HepG2 (cell line): ENCODE measurements at regions not wholly inside any gene's neighbourhood (a gene's known extent, or its start where the extent isn't known, plus 50 kb on each side); places are given as distances from the start of the nearest gene placed in this dataset.

Experiments
- ATAC-seq: fragments of 200-7000 bp; cut with Tn5 transposase; 3 replicates; pipeline ENCODE4 v1.9.1; 2020; ENCODE audit warnings: mild to moderate bottlenecking, moderate library complexity
- BruUV-seq: library from RNA; stranded (reverse); fragments of 400-500 nt; replicated peaks from 2 replicates; lab custom pipeline; 2021; lab: Mats Ljungman, UMichigan
- CTCF ChIA-PET: fragments of 300-600 bp; formaldehyde crosslinking; extraction: SDS; loops from one replicate; lab custom pipeline; 2021; ENCODE audit warnings: low total read pairs, inconsistent platforms, low intra/inter-chr PET ratio; lab: Yijun Ruan, JAX
- POLR2A ChIA-PET: fragments of 350-600 bp; sonication (Branson Sonifier 250); formaldehyde crosslinking; loops from one replicate; lab custom pipeline; 2020; ENCODE audit warnings: antibody characterized with exemption, inconsistent platforms; lab: Yijun Ruan, JAX
- DNase-seq: peaks from one replicate; pipeline ENCODE4 v3.0.0-alpha.2; 2015; ENCODE audit warnings: low spot score
- FAIRE-seq: peaks from 3 replicates; lab custom pipeline; 2011; peaks lifted over from hg19 to GRCh38; lab: Jason Lieb, UNC
- H2AFZ ChIP-seq: one replicate; pipeline ENCODE4 v1.6.1; 2011; ENCODE audit warnings: low read length, inconsistent platforms
- H3K27ac ChIP-seq: fragments of 300-600 bp; 3 replicates; pipeline ENCODE4 v1.8.0; 2011; ENCODE audit warnings: mixed run types, mild to moderate bottlenecking, mixed read lengths, low read length, inconsistent platforms; ENCODE audit not compliant: insufficient read depth; ENCODE audit errors: extremely low read length
- H3K27me3 ChIP-seq, 2 experiments: fragments of 200-600 bp in 1 of 2; 2 replicates in 1 of 2; 3 replicates in 1 of 2; pipeline versions ENCODE4 v1.6.0 to v1.8.0; 2011; ENCODE audit warnings: low read length in 2 of 2, mild to moderate bottlenecking in 2 of 2, moderate library complexity in 2 of 2, inconsistent platforms in 1 of 2; ENCODE audit not compliant: insufficient read depth in 2 of 2, control insufficient read depth in 1 of 2
- H3K36me3 ChIP-seq, 2 experiments: fragments of 200-600 bp in 1 of 2; replicated peaks in 1 of 2; 2 replicates in 1 of 2; 3 replicates in 1 of 2; pipeline versions ENCODE4 v1.5.1 to v1.8.0; 2011; ENCODE audit warnings: low read length in 2 of 2, inconsistent platforms in 1 of 2; ENCODE audit not compliant: insufficient read depth in 2 of 2, control insufficient read depth in 1 of 2
- H3K4me1 ChIP-seq: 2 replicates; pipeline ENCODE4 v1.5.1; 2012; ENCODE audit warnings: low read length, inconsistent platforms; ENCODE audit not compliant: insufficient read depth
- H3K4me2 ChIP-seq: 2 replicates; pipeline ENCODE4 v1.6.0; 2011; ENCODE audit warnings: low read depth, low read length, inconsistent platforms
- H3K4me3 ChIP-seq, 3 experiments: fragments of 200-600 bp in 1 of 3; sonication (generic), shearing (Covaris generic) in 1 of 3; replicated peaks in 1 of 3; 2 replicates each; pipeline ENCODE4 v1.5.1; 2011 to 2016; ENCODE audit warnings: low read length in 3 of 3, inconsistent platforms in 2 of 3, low read depth in 2 of 3, mild to moderate bottlenecking in 2 of 3, control low read depth in 1 of 3, mixed read lengths in 1 of 3; ENCODE audit not compliant: insufficient read depth in 1 of 3
- H3K79me2 ChIP-seq: one replicate; pipeline ENCODE4 v1.6.1; 2011; ENCODE audit warnings: low read length, inconsistent platforms; ENCODE audit not compliant: insufficient read depth
- H3K9ac ChIP-seq: 2 replicates; pipeline ENCODE4 v1.6.0; 2011; ENCODE audit warnings: mild to moderate bottlenecking, low read depth, low read length, inconsistent platforms; ENCODE audit not compliant: insufficient read depth
- H3K9me3 ChIP-seq: 2 replicates; pipeline ENCODE4 v1.5.1; 2012; ENCODE audit warnings: mild to moderate bottlenecking, low read length
- H4K20me1 ChIP-seq: 2 replicates; pipeline ENCODE4 v1.6.0; 2011; ENCODE audit warnings: inconsistent platforms, mild to moderate bottlenecking, low read length, moderate library complexity; ENCODE audit not compliant: insufficient read depth
- CC2D1A ChIP-seq: sonication (generic); formaldehyde crosslinking; IDR thresholded peaks from 2 replicates; pipeline ENCODE4 v1.8.1; 2023; ENCODE audit warnings: mild to moderate bottlenecking, missing genetic modification reagents
- NCOR1 ChIP-seq: fragments of 200-600 bp; sonication (generic); IDR thresholded peaks from 2 replicates; pipeline ENCODE4 v1.7.0; 2017; ENCODE audit warnings: antibody characterized with exemption, low read length, borderline replicate concordance
- WGBS: methylation state at CpG from one replicate; pipeline ENCODE4 v1.1.6; 2017; ENCODE audit warnings: low lambda C conversion rate; 5-methylcytosine and 5-hydroxymethylcytosine counted together
- in situ Hi-C: cut with HindIII; loops from 2 replicates; pipeline ENCODE4 v1.10.0; 2017; ENCODE audit warnings: low pct_unique_long_range_greater_than_20kb; ENCODE audit not compliant: extremely low pct_ligation_motif_present
- intact Hi-C: fragments of 100-400 bp; cut with micrococcal nuclease; formaldehyde crosslinking; loops from one replicate; pipeline ENCODE4 v1.10.0; 2022; ENCODE audit not compliant: unreplicated experiment
- TF ChIP-seq, protein P1 (sequence below): fragments of 450-650 bp; IDR thresholded peaks from 2 replicates; pipeline ENCODE4 v1.6.1; 2016
- TF ChIP-seq, protein P2 (sequence below): sonication (generic); formaldehyde crosslinking; IDR thresholded peaks from 2 replicates; pipeline ENCODE4 v1.4.0; 2020; ENCODE audit warnings: missing genetic modification reagents
- TF ChIP-seq, protein P3 (sequence below): sonication (generic); formaldehyde crosslinking; conservative IDR thresholded peaks from 2 replicates; pipeline ENCODE4 v1.4.0; 2020; ENCODE audit warnings: missing genetic modification reagents
- TF ChIP-seq, protein P4 (sequence below): IDR thresholded peaks from 2 replicates; pipeline ENCODE4 v1.6.1; 2016; ENCODE audit warnings: low read depth, missing genetic modification reagents, missing compliant biosample characterization

DNA sequence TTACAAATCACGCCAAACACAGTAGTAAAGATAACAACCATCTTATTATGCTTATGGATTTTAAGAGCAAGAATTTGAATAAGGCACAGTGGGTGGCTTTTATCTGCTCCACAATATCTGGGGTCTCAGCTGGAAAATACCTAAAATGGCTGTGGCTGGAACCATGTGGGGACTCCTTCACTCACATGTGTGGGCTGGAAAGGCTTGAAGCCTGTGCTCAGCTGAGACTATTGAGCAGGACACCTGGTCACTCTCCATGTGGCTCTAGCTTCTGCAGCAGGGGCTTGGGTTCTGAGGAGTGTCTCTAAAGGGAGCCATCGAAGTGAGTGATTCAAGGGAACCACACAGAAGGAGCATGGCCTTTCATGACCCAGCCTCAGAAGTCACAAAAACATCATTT is 239.6 kb upstream of the B3GALT2 start:
- ChIA-PET CTCF (no interaction called here), POLR2A (no interaction called here)
- H4K20me1 ChIP-seq: no peaks in the 10 kb centered on the region
- H3K79me2 ChIP-seq: no peaks in the 10 kb centered on the region
- H3K4me1 ChIP-seq: peaks cover 4% of the 10 kb centered on the region
- no peak for ATAC-seq
- intact Hi-C loops: no loop called here
- no peaks in the 10 kb centered on the region for H3K27me3 ChIP-seq
- no TSS peak for BruUV-seq
- no peak for DNase-seq
- no peak for TF ChIP-seq NCOR1
- TF ChIP-seq, protein P1, sequence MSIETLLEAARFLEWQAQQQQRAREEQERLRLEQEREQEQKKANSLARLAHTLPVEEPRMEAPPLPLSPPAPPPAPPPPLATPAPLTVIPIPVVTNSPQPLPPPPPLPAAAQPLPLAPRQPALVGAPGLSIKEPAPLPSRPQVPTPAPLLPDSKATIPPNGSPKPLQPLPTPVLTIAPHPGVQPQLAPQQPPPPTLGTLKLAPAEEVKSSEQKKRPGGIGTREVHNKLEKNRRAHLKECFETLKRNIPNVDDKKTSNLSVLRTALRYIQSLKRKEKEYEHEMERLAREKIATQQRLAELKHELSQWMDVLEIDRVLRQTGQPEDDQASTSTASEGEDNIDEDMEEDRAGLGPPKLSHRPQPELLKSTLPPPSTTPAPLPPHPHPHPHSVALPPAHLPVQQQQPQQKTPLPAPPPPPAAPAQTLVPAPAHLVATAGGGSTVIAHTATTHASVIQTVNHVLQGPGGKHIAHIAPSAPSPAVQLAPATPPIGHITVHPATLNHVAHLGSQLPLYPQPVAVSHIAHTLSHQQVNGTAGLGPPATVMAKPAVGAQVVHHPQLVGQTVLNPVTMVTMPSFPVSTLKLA: peak; percentile 30; the same call in 1 of the 2 replicates
- H2AFZ ChIP-seq: no peak overlapping the region
- FAIRE-seq: no peak
- no peak overlapping the region for H3K4me3 ChIP-seq
- no peak overlapping the region for H3K4me2 ChIP-seq
- H3K36me3 ChIP-seq: no peaks in the 10 kb centered on the region
- no peaks in the 10 kb centered on the region for H3K9me3 ChIP-seq
- WGBS: 0% methylated on average over 2 of the region's 2 CpGs
- no peak overlapping the region for H3K9ac ChIP-seq
- in situ Hi-C loops: no loop called here
- H3K27ac ChIP-seq: no peak overlapping the region

DNA sequence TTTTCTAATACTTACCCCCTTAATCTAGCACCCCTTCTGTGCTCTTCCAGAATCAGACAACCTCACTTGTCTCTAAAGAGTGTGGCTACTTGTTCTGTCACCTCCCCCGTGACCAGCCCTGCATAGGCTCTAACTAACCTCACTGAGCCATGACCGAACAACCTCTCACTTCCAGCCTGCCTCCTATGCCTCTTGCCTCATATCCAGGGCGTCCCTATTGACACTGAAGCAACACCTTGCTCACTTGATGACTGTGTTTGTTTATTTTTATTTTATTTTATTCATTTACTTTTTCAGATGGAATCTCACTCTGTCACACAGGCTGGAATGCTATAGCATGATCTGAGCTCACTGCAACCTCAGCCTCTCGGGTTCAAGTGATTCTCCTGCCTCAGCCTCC is 235.1 kb upstream of the B3GALT2 start:
- intact Hi-C loops: no loop called here
- H3K4me3 ChIP-seq: no peak overlapping the region
- no peaks in the 10 kb centered on the region for H3K4me1 ChIP-seq
- BruUV-seq: no TSS peak
- ChIA-PET POLR2A (no interaction called here), CTCF (no interaction called here)
- H3K27me3 ChIP-seq: no peaks in the 10 kb centered on the region; a peak in 1 of 5 replicates
- H2AFZ ChIP-seq: no peak overlapping the region
- H3K9ac ChIP-seq: no peak overlapping the region
- H3K36me3 ChIP-seq: no peaks in the 10 kb centered on the region
- FAIRE-seq: no peak
- no peaks in the 10 kb centered on the region for H3K79me2 ChIP-seq
- H3K4me2 ChIP-seq: no peak overlapping the region
- in situ Hi-C loops: no loop called here
- DNase-seq: no peak
- WGBS: 26% methylated on average over 4 of the region's 4 CpGs
- no peaks in the 10 kb centered on the region for H3K9me3 ChIP-seq
- no peak for ATAC-seq
- no peaks in the 10 kb centered on the region for H4K20me1 ChIP-seq
- no peak overlapping the region for H3K27ac ChIP-seq
- TF ChIP-seq, protein P2, sequence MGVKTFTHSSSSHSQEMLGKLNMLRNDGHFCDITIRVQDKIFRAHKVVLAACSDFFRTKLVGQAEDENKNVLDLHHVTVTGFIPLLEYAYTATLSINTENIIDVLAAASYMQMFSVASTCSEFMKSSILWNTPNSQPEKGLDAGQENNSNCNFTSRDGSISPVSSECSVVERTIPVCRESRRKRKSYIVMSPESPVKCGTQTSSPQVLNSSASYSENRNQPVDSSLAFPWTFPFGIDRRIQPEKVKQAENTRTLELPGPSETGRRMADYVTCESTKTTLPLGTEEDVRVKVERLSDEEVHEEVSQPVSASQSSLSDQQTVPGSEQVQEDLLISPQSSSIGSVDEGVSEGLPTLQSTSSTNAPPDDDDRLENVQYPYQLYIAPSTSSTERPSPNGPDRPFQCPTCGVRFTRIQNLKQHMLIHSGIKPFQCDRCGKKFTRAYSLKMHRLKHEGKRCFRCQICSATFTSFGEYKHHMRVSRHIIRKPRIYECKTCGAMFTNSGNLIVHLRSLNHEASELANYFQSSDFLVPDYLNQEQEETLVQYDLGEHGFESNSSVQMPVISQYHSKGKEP (CRISPR knock-in tag): no peak
- TF ChIP-seq, protein P3, sequence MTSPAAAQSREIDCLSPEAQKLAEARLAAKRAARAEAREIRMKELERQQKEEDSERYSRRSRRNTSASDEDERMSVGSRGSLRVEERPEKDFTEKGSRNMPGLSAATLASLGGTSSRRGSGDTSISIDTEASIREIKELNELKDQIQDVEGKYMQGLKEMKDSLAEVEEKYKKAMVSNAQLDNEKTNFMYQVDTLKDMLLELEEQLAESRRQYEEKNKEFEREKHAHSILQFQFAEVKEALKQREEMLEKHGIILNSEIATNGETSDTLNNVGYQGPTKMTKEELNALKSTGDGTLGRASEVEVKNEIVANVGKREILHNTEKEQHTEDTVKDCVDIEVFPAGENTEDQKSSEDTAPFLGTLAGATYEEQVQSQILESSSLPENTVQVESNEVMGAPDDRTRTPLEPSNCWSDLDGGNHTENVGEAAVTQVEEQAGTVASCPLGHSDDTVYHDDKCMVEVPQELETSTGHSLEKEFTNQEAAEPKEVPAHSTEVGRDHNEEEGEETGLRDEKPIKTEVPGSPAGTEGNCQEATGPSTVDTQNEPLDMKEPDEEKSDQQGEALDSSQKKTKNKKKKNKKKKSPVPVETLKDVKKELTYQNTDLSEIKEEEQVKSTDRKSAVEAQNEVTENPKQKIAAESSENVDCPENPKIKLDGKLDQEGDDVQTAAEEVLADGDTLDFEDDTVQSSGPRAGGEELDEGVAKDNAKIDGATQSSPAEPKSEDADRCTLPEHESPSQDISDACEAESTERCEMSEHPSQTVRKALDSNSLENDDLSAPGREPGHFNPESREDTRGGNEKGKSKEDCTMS (CRISPR knock-in tag): no peak
- TF ChIP-seq, protein P4, sequence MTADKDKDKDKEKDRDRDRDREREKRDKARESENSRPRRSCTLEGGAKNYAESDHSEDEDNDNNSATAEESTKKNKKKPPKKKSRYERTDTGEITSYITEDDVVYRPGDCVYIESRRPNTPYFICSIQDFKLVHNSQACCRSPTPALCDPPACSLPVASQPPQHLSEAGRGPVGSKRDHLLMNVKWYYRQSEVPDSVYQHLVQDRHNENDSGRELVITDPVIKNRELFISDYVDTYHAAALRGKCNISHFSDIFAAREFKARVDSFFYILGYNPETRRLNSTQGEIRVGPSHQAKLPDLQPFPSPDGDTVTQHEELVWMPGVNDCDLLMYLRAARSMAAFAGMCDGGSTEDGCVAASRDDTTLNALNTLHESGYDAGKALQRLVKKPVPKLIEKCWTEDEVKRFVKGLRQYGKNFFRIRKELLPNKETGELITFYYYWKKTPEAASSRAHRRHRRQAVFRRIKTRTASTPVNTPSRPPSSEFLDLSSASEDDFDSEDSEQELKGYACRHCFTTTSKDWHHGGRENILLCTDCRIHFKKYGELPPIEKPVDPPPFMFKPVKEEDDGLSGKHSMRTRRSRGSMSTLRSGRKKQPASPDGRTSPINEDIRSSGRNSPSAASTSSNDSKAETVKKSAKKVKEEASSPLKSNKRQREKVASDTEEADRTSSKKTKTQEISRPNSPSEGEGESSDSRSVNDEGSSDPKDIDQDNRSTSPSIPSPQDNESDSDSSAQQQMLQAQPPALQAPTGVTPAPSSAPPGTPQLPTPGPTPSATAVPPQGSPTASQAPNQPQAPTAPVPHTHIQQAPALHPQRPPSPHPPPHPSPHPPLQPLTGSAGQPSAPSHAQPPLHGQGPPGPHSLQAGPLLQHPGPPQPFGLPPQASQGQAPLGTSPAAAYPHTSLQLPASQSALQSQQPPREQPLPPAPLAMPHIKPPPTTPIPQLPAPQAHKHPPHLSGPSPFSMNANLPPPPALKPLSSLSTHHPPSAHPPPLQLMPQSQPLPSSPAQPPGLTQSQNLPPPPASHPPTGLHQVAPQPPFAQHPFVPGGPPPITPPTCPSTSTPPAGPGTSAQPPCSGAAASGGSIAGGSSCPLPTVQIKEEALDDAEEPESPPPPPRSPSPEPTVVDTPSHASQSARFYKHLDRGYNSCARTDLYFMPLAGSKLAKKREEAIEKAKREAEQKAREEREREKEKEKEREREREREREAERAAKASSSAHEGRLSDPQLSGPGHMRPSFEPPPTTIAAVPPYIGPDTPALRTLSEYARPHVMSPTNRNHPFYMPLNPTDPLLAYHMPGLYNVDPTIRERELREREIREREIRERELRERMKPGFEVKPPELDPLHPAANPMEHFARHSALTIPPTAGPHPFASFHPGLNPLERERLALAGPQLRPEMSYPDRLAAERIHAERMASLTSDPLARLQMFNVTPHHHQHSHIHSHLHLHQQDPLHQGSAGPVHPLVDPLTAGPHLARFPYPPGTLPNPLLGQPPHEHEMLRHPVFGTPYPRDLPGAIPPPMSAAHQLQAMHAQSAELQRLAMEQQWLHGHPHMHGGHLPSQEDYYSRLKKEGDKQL (CRISPR knock-in tag): no peak
- TF ChIP-seq CC2D1A (CRISPR knock-in tag): no peak
